Esophagus muscularis mucosa (tissue), 3 donors: ENCODE measurements at regions not wholly inside any gene's neighbourhood (a gene's known extent, or its start where the extent isn't known, plus 50 kb on each side); places are given as distances from the start of the nearest gene placed in this dataset.

Experiments used
- CTCF ChIP-seq, 3 experiments: fragments of 200-600 bp in 2 of 3; fragments of 450-650 bp in 1 of 3; sonication (generic) in 2 of 3; IDR thresholded peaks; one replicate each; pipeline ENCODE4 v1.5.1; 2017 to 2019; ENCODE audit warnings: antibody characterized with exemption in 3 of 3, mild to moderate bottlenecking in 2 of 3, moderate library complexity in 1 of 3
- POLR2AphosphoS5 ChIP-seq, 2 donors: sonication (generic); formaldehyde crosslinking; IDR thresholded peaks; one replicate each; pipeline ENCODE4 v1.6.1; 2017; ENCODE audit warnings: antibody characterized with exemption in 2 of 2

DNA sequence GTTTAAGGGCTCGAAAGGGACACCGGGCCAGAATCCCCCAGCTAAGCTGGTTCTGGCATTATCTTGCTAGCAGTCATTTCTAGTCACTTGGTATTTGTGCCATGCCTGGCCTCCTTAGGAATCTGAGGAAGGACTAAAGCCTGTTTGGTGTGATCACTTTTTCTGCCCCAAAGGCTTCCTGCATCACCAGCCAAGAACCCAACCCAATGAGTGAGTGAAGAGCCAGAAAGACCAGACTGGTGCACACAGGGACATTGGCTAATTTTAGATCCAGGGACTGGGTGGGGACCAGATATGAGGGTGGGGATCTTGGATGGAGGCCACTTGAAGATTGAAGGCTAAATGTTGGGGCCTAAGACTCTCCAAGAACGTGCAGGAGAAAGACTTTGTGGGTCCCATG is 411.9 kb upstream of the TNP1 start:
- TF ChIP-seq POLR2AphosphoS5 (IDR thresholded peaks at IDR 0.05) (no peak), CTCF (IDR thresholded peaks at IDR 0.05) (no peak)
